T-helper 2 cell treated with Interferon-gamma antibody and Interleukin-4, amounts not matched to agents 100 ng/mL and 5 ng/mL, for 36 hours (primary cell): ENCODE measurements at regions not wholly inside any gene's neighbourhood (a gene's known extent, or its start where the extent isn't known, plus 50 kb on each side); places are given as distances from the start of the nearest gene placed in this dataset.
"Not testable (repeated sequence)": the region's sequence is repeated elsewhere in the genome, so short reads cannot be mapped to it uniquely, and the experiment has no call there.

ENCODE experiments used
- intact Hi-C: fragments of 100-400 bp; cut with micrococcal nuclease; formaldehyde crosslinking; loops from one replicate; pipeline ENCODE4 v1.15.1; 2023

GRCh38 chr10:80741278-80741677, 203.6 kb downstream of the SH2D4B start:
- intact Hi-C loops: no loop called here

- intact Hi-C loops: no loop called here
These were observed 212.6 kb downstream of the SH2D4B start for GRCh38 chr10:80750268-80750667.

- intact Hi-C loops: no loop called here
These were observed 214.2 kb downstream of the SH2D4B start for GRCh38 chr10:80751940-80752339.

DNA sequence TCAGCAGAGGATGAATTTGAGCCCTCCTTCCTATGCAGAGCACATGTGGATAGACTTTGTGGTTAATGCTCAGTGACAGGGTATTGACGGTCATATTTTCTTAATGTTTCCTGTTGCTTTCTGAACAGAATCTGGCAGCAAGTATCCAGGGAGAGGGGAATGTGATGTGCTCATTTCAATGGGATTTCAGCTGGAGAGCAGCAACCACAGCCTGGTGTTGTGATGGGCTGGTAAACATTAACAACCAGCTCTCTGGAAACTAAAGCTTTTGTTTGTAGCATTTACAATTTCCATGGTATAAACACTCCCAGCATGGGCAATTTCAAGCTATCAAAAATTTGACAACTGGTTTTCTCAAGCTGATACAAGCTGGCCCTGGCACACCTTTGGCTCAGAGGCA, 215.9 kb downstream of the SH2D4B start:
- intact Hi-C loops: no loop called here

DNA sequence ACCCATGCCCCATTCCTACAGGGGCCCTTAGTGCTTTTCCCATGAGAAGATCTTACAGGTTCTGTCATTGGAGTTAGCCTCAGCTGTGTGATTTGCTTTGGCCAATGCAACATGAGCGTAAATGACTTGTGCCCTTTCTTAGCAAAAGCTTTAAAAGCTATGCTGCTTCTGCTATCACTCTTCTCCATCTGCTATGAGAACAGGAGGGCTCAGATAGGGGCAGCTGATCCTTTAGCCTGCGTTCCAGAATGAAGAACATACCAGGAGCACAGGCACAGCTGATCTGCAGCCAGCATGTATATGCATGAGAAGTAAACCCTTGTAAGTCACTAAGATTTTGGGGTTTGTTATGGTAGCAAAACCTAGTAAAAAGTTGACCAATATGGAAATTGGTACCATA, 218.2 kb downstream of the SH2D4B start:
- intact Hi-C loops: no loop called here

GRCh38 chr10:80759693-80760092, 222.0 kb downstream of the SH2D4B start:
- intact Hi-C loops: no loop called here

DNA sequence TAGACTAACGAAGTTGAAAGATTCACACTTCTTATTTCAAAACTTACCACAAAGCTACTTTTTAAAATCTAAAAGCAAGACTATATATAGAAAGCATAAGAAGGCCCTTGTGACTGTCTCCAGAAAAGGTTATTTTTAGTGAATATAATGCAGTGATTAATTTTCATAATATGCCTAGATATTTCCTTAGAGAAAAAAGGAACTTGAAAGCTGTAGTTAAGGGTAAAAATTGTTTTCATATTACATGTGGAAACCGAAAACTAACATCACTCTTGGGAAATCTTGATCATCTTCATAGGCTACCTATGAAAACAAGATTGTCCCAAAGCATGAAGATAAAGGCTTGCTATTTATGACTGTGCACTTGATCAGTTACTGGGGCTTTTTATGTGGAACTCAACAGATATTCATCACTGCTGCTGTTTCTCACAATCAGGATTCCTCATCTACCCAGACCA, 223.2 kb downstream of the SH2D4B start:
- intact Hi-C loops: no loop called here

GRCh38 chr10:80767963-80768362, 230.3 kb downstream of the SH2D4B start:
- intact Hi-C loops: no loop called here

GRCh38 chr10:80769700-80770160, 232.0 kb downstream of the SH2D4B start:
- intact Hi-C loops: no loop called here

DNA sequence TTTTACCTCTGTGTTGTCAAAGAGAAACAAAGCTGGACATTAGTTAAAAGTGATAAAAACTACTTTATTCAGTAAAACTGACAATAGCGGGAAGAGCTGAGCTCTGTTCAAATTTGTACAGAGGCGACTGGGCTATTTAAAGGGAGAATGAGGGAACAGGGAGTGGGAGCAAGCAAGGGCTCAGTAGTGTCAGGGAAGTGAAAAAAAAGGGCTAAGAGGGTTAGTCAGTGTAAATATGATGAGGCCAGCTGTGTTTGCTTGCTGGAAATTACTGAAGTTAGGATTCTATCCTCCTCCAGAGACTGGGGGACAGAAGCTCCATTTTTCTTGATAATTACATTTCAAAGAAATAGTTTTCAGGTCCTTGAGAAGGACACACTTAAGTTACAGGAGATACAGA, 232.5 kb downstream of the SH2D4B start:
- intact Hi-C loops: no loop called here

DNA sequence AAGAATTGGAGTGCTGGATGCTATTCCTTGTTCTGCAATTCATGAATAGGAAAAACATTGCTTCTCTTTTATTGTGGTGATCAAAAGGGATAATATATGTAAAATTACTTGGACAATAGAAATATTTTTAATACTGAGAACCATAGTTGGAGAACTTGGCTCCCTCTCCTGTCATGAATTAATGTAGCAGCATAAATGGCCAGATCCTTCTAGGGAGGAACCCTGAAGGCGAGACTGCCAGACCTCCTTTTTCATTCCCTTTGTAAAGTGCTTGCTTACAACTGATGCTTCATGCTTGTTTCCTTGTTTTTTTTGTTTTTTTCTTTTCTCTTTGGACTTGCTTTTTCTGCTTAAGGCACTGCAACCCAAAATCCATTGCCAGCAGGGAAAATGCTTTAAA, 233.6 kb downstream of the SH2D4B start:
- intact Hi-C loops: no loop called here

GRCh38 chr10:80771902-80772555, 234.3 kb downstream of the SH2D4B start:
- intact Hi-C loops: no loop called here

DNA sequence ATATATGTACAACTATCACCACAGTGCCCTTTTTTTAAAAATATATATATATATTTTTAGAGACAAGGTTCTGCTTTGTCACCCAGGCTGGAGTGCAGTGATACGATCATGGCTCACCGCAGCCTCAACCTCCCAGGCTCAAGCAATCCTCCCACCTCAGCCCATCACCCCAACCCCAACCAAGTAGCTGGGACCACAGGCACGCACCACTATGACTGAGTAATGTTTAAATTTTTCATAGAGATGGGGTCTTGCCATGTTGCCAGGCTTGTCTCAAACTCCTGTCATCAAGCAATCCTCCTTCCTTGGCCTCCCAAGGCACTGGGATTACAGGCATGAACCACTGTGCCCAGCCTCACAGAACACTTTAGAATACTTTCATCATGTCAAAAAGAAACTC, 234.9 kb downstream of the SH2D4B start:
- intact Hi-C loops: no loop called here

GRCh38 chr10:80784695-80785094, 247.0 kb downstream of the SH2D4B start:
- intact Hi-C loops: no loop called here

GRCh38 chr10:80786322-80786721, 248.6 kb downstream of the SH2D4B start:
- intact Hi-C loops: no loop called here

- intact Hi-C loops: no loop called here
These were observed 250.2 kb downstream of the SH2D4B start for GRCh38 chr10:80787952-80788351.

DNA sequence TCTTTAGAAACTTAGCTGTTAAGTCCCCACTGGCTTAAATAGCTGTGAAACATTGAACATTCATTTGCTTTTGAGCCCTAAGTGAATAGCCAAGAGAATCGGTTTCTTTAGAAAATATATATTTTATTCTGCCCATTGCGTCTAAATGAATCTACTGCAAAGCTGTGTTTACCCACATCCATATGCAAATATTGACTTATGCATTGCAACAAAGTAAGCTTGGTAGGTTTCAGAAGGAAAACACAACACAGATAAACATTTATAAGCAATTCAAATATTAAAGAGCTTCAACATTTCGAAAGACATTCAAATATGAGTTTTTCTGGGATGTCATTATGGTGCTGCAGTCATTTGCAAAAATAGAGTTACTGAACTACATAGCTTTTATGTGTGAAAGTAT, 257.3 kb downstream of the SH2D4B start:
- intact Hi-C loops: no loop called here

GRCh38 chr10:80805343-80806020, 267.8 kb downstream of the SH2D4B start:
- intact Hi-C loops: no loop called here

DNA sequence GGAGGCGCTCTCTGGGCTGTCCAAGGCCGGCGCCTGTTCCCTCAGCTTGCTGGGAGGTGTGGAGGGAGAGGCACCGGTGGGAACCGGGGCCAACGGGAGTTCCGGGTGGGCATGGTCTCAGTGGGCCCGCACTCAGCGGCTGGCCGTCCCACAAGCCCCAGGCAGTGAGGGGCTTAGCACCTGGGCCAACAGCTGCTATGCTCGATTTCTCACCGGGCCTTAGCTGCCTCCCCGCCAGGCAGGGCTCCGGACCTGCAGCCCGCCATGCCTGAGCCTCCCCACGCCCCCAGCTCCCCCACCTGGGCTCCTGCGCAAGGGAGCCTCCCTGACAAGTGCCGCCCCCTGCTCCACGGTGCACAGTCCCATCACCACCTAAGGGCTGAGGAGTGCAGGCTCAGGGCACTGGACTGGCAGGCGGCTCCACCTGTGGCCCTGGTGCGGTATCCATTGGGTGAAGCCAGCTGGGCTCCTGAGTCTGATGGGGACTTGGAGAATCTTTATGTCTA, 276.5 kb downstream of the SH2D4B start:
- intact Hi-C loops: no loop called here

DNA sequence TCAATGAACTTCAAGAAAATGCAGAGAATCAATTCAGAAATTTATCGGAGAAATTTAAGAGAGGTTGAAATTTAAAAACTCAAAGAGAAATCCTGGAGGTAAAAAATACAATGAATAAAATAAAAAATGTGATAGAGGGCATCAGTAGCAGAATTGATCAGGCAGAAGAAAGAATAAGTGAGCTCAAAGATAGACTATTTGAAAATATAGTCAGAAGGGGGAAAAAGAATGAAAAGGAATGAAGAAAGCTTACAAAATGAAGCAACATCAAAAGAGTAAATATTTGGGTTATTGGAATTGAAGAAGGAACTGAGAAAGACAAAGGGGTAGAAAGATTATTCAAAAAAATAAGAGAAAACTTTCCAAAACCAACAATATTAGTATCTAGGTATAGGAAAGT, 291.4 kb downstream of the SH2D4B start:
- intact Hi-C loops: no loop called here

DNA sequence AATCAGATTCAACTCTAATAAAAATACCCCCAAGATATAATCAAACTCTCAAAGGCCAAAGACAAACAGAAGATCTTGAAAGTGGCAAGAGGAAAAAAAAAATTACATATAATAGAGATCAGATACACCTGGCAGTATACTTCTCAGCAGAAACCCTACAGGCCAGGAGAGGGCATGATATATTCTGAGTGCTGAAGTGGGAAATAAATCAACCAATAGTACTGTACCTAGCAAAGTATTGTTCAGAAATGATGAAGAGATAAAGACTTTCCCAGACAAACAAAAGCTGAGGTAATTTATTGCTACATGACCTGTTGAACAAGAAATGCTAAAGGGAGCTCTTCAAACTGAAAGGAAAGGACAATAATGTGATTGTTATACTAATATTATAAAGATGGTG, 291.9 kb downstream of the SH2D4B start:
- intact Hi-C loops: no loop called here

DNA sequence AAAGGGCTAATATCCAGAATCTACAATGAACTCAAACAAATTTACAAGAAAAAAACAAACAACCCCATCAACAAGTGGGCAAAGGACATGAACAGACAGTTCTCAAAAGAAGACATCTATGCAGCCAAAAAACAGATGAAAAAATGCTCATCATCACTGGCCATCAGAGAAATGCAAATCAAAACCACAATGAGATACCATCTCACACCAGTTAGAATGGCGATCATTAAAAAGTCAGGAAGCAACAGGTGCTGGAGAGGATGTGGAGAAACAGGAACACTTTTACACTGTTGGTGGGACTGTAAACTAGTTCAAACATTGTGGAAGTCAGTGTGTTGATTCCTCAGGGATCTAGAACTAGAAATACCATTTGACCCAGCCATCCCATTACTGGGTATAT, 295.0 kb downstream of the SH2D4B start:
- intact Hi-C loops: not testable (repeated sequence)
